ENCODE measurements at regions not wholly inside any gene's neighbourhood (a gene's known extent, or its start where the extent isn't known, plus 50 kb on each side); places are given as distances from the start of the nearest gene placed in this dataset.
A peak's percentile ranks its signal among the peaks of the same experiment; 100 is the strongest.

- H3K4me3 ChIP-seq (replicated peaks; ENCODE audit: low read depth, low read length) = no peak overlapping the region
- TF ChIP-seq CTCF (IDR thresholded peaks at IDR 0.05; ENCODE audit: low read length, missing control alignments) = no peak
- DNase-seq (ENCODE audit: low read depth) = peak; percentile 32
Observed at GRCh38 chr3:88334187-88334868, 184.6 kb downstream of the C3orf38 start.

- no peak for TF ChIP-seq CTCF (IDR thresholded peaks at IDR 0.05; ENCODE audit: low read length, missing control alignments)
- no peak overlapping the region for H3K4me3 ChIP-seq (replicated peaks; ENCODE audit: low read depth, low read length)
- DNase-seq (ENCODE audit: low read depth) = no peak
Observed at GRCh38 chr3:88336894-88337293, 187.1 kb downstream of the C3orf38 start.

- DNase-seq (ENCODE audit: low read depth) = no peak
- no peak for TF ChIP-seq CTCF (IDR thresholded peaks at IDR 0.05; ENCODE audit: low read length, missing control alignments)
- H3K4me3 ChIP-seq (replicated peaks; ENCODE audit: low read depth, low read length) = no peak overlapping the region
Observed at GRCh38 chr3:88343264-88343663, 193.5 kb downstream of the C3orf38 start.

GRCh38 chr3:88346643-88347042, 196.9 kb downstream of the C3orf38 start:
- no peak overlapping the region for H3K4me3 ChIP-seq (replicated peaks; ENCODE audit: low read depth, low read length)
- TF ChIP-seq CTCF (IDR thresholded peaks at IDR 0.05; ENCODE audit: low read length, missing control alignments) = no peak
- DNase-seq (ENCODE audit: low read depth) = no peak

DNA sequence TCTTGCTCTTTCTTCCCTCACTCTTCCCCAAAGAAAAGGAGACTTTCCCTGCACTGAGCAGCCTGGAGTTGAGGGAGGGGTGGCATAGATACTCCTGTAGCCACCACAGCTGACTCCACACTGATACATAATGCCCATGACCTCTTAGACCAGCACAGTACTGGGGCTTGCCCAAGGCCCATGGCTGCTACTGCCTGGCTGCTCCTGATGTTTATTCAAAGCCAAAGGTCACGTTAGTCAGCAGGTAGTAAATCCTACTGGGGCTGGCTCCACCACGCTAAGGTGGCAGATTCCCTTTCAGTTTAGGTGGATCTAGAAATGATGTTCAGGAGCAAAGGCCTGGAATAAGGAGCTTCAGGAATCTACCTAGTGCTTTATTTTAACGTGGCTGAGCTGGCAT, 212.7 kb downstream of the C3orf38 start:
- H3K4me3 ChIP-seq (replicated peaks; ENCODE audit: low read depth, low read length) = no peak overlapping the region
- DNase-seq (ENCODE audit: low read depth) = no peak
- no peak for TF ChIP-seq CTCF (IDR thresholded peaks at IDR 0.05; ENCODE audit: low read length, missing control alignments)

- no peak overlapping the region for H3K4me3 ChIP-seq (replicated peaks; ENCODE audit: low read depth, low read length)
- TF ChIP-seq CTCF (IDR thresholded peaks at IDR 0.05; ENCODE audit: low read length, missing control alignments) = no peak
- no peak for DNase-seq (ENCODE audit: low read depth)
Observed at GRCh38 chr3:88364926-88365325, 215.2 kb downstream of the C3orf38 start.

DNA sequence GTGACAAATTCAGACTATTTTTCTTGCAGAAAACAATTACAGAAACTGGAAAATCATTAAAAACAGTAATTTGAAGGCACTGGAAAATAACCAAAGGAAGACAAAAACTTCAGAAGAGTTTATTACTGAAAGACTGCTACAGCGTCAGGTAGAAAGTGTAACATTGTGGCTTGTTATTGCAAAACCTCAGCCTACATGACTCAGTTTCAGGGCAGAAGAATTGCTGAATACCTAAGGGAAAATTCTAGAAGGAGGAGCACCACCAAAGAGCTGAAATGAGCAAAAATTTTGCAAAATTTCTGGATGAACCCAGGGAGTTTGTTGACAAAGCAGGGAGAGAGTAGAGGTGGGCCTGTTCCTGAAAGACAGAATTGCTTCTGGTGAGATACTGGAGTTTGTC, 219.6 kb downstream of the C3orf38 start:
- DNase-seq (ENCODE audit: low read depth) = no peak
- no peak for TF ChIP-seq CTCF (IDR thresholded peaks at IDR 0.05; ENCODE audit: low read length, missing control alignments)
- H3K4me3 ChIP-seq (replicated peaks; ENCODE audit: low read depth, low read length) = no peak overlapping the region

All from fibroblast of pulmonary artery (primary cell).